EH (cell line): ENCODE measurements at regions not wholly inside any gene's neighbourhood (a gene's known extent, or its start where the extent isn't known, plus 50 kb on each side); places are given as distances from the start of the nearest gene placed in this dataset.

Experiments used
- DNase-seq: peaks from one replicate; pipeline ENCODE4 v3.0.0-alpha.2; 2015; ENCODE audit warnings: low read depth

DNA sequence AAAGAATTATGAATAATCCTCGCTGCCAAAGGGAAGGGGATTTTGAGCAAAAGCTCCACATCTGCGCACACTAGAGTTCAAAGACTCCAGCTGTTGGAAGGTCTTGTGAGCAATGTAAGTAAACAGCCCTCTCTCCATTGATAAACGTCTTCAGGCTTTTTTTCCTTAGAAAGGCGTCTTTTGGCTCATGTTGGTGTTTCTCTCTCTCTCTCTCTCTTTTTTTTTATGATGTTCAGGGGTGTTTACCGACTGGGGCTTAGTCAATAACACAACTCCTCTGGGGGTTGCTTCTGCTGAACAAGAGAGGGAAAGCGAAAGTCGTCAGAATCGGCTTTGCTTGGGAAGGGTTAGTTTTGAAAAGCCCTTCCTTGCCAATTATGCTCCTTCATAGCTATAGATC, 53.2 kb upstream of the C1QTNF7 start:
- no peak for DNase-seq

DNA sequence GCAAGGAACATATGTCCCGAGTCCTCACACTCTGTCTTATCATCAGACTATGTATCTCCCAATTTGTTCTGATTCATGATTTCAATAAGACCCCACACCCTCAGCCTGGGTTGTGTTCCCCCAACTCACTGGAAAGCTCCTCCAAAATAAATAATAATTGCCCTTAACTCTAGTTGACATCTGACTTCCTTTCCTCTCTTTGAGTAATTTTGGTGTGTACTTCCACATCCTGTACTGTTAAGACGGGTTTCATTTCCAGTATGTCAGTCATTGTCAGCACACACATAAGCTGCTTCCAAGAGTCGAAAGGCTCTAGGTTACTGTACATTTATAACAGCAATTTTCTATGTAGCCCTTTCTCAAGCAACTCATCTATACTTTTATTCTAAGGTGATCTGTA, 52.2 kb upstream of the C1QTNF7 start:
- DNase-seq, result no peak

DNA sequence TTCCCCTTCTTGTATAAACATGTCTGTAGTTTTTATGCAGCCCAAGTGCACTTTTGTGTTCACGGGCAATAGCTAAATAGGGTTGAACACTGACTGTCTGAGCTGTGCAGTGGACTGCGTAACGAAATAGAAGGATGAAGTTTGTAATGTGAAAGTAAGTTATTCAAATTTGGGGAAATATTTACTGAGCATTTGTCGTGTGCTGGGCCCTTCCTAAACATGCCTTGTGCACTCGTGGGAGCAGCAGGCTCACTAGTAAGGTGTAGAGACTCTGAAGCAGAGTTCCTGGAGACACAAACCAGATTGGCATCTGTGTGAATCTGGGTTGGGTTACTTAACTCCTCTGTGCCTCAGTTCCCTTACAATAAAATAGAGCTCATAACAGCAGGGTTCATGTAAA, 51.7 kb upstream of the C1QTNF7 start:
- DNase-seq, result no peak

DNA sequence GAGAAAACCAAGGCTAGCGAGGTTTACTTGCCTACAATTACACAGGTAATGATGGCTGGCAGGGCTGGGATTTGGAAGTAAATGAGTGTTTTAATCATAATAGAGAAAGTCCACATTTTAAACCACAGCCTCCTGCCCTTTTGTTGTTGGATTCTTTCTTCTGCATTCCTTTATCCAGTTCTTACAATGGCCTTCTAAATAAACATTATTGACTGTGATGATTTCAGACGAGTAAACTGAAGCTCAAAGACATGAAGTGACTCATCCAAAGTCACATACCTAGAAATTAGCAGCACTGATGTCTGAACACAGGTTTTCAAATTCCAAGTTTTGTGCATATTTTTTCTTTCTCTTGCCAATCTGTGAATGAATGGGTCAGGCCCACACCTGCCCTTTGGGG, 51.2 kb upstream of the C1QTNF7 start:
- peak; percentile 46 for DNase-seq
